Naive thymus-derived CD4-positive, alpha-beta T cell (primary cell): ENCODE measurements at regions not wholly inside any gene's neighbourhood (a gene's known extent, or its start where the extent isn't known, plus 50 kb on each side); places are given as distances from the start of the nearest gene placed in this dataset.
"Not testable (repeated sequence)": the region's sequence is repeated elsewhere in the genome, so short reads cannot be mapped to it uniquely, and the experiment has no call there.

Experiments used
- ATAC-seq: fragments of 150-1000 bp; cut with Tn5 transposase; 2 replicates; pipeline ENCODE4 v1.10.0; 2021; ENCODE audit warnings: mild to moderate bottlenecking, moderate library complexity
- CTCF ChIA-PET: fragments of 350-600 bp; sonication (Branson Sonifier 250); formaldehyde crosslinking; loops from one replicate; lab custom pipeline; 2021; ENCODE audit warnings: antibody characterized with exemption; lab: Charles Lee
- POLR2A ChIA-PET: fragments of 350-600 bp; sonication (Branson Sonifier 250); formaldehyde crosslinking; loops from one replicate; lab custom pipeline; 2021; ENCODE audit warnings: antibody characterized with exemption, inconsistent platforms; lab: Charles Lee
- DNase-seq, 9 donors: peaks; one replicate each; pipeline versions ENCODE4 v3.0.0 to v3.0.0-alpha.2; 2020 to 2022; ENCODE audit warnings: mixed read lengths in 1 of 9
- H3K27ac ChIP-seq: one replicate; pipeline ENCODE4 v1.7.0; 2013; ENCODE audit warnings: mild to moderate bottlenecking, low read depth, low read length, moderate library complexity
- H3K27me3 ChIP-seq, 2 donors: one replicate each; pipeline ENCODE4 v1.7.0; 2013; ENCODE audit warnings: low read length in 2 of 2, mild to moderate bottlenecking in 2 of 2, moderate library complexity in 2 of 2; ENCODE audit not compliant: control insufficient read depth in 2 of 2, insufficient read depth in 2 of 2
- H3K36me3 ChIP-seq, 3 experiments: 1 replicate in 2 of 3; 2 replicates in 1 of 3; pipeline ENCODE4 v1.7.0; 2013; ENCODE audit warnings: low read length in 3 of 3, mild to moderate bottlenecking in 3 of 3, moderate library complexity in 1 of 3; ENCODE audit not compliant: insufficient read depth in 3 of 3, control insufficient read depth in 2 of 3
- H3K4me1 ChIP-seq, 2 donors: one replicate each; pipeline ENCODE4 v1.7.0; 2013; ENCODE audit warnings: low read length in 2 of 2, mild to moderate bottlenecking in 2 of 2, moderate library complexity in 1 of 2; ENCODE audit not compliant: control insufficient read depth in 2 of 2, insufficient read depth in 2 of 2
- H3K4me3 ChIP-seq: 2 replicates; pipeline ENCODE4 v1.7.0; 2013; ENCODE audit warnings: mild to moderate bottlenecking, low read length
- H3K9me3 ChIP-seq, 3 experiments: 1 replicate in 2 of 3; 2 replicates in 1 of 3; pipeline ENCODE4 v1.7.0; 2013; ENCODE audit warnings: low read length in 3 of 3; ENCODE audit not compliant: control insufficient read depth in 2 of 3
- H3K27ac Mint-ChIP-seq, 9 donors: one replicate each; pipeline ENCODE4 v1.8.0; 2020 to 2022; ENCODE audit warnings: mixed read lengths in 9 of 9, mild to moderate bottlenecking in 8 of 9, moderate library complexity in 5 of 9, inconsistent platforms in 2 of 9
- H3K27me3 Mint-ChIP-seq, 5 donors: one replicate each; pipeline ENCODE4 v1.8.0; 2021 to 2022; ENCODE audit warnings: mixed read lengths in 5 of 5, mild to moderate bottlenecking in 1 of 5
- H3K36me3 Mint-ChIP-seq, 5 donors: one replicate each; pipeline ENCODE4 v1.8.0; 2020 to 2022; ENCODE audit warnings: mixed read lengths in 5 of 5, mild to moderate bottlenecking in 3 of 5, inconsistent platforms in 1 of 5
- H3K4me1 Mint-ChIP-seq, 7 donors: one replicate each; pipeline ENCODE4 v1.8.0; 2020 to 2022; ENCODE audit warnings: mixed read lengths in 7 of 7, mild to moderate bottlenecking in 3 of 7, inconsistent platforms in 1 of 7
- H3K4me3 Mint-ChIP-seq, 10 donors: one replicate each; pipeline ENCODE4 v1.8.0; 2020 to 2022; ENCODE audit warnings: mild to moderate bottlenecking in 10 of 10, mixed read lengths in 10 of 10, moderate library complexity in 6 of 10, inconsistent platforms in 2 of 10
- H3K9me3 Mint-ChIP-seq, 11 donors: one replicate each; pipeline ENCODE4 v1.8.0; 2020 to 2022; ENCODE audit warnings: mixed read lengths in 11 of 11, mild to moderate bottlenecking in 4 of 11, inconsistent platforms in 1 of 11, moderate library complexity in 1 of 11
- intact Hi-C, 2 donors: fragments of 100-400 bp; cut with micrococcal nuclease; formaldehyde crosslinking; loops; one replicate each; pipeline ENCODE4 v1.15.1; 2023

DNA sequence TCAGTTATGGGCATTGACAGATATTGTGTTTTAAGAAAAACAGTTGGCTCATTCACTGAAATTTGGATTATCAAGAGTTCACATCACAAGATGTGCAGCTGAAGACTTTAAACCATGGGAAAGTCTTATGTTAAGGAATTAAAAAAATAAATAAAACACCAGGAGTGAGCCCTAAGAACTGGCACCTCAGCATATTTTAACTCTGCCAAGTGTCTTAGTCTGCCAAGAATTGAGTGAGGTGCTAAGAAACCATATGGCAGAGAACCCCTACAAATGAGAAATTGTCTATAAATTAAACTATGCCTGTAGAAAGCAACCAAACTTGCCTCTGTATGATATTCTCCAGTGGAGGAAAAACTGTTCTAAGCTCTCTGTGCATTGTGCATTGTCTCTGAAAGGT is 78.5 kb downstream of the VCY start:
- no peak overlapping the region for H3K27ac ChIP-seq
- no peak overlapping the region for H3K4me3 Mint-ChIP-seq
- CTCF ChIA-PET: no interaction called here

DNA sequence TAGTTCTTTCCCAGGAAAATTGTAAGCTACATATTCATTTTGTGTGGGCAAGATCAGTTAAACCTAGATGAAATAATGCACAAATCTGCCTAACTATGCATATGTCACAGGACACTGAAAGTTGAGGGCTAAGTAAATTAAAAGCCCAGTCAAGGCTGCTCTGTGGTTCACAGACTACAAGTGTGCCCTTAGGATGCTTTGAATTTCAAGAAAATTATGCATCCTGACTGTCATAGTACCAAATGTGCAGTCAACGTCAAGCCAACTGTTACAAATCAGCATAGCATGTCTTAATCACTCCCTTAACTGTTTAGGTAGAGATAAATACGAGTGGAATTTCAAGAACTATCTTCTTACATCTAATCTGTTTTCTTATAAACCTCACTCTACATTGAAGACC is 55.8 kb downstream of the VCY start:
- H3K4me3 Mint-ChIP-seq, H3K4me1 Mint-ChIP-seq, H3K4me3 ChIP-seq, ATAC-seq, H3K36me3 ChIP-seq, H3K27ac Mint-ChIP-seq, H3K9me3 Mint-ChIP-seq, H3K4me1 ChIP-seq, H3K27me3 Mint-ChIP-seq, CTCF ChIA-PET, H3K27ac ChIP-seq, POLR2A ChIA-PET, H3K27me3 ChIP-seq, H3K9me3 ChIP-seq, DNase-seq, H3K36me3 Mint-ChIP-seq, intact Hi-C loops: not testable (repeated sequence)

More for the DNA sequence above, 78.5 kb downstream of the VCY start:
- no peak overlapping the region for H3K4me3 ChIP-seq
- Mint-ChIP-seq H3K27me3 (no peaks in the 10 kb centered on the region), H3K27ac (no peak overlapping the region), H3K4me1 (no peaks in the 10 kb centered on the region), H3K36me3 (no peaks in the 10 kb centered on the region), H3K9me3 (peaks cover 0 to 10% (median 0%) of the 10 kb centered on the region in 11 donors)
- POLR2A ChIA-PET: no interaction called here
- no peaks in the 10 kb centered on the region for H3K9me3 ChIP-seq
- no peaks in the 10 kb centered on the region for H3K27me3 ChIP-seq
- DNase-seq: no peak
- no peaks in the 10 kb centered on the region for H3K4me1 ChIP-seq
- H3K36me3 ChIP-seq: no peaks in the 10 kb centered on the region
- intact Hi-C loops: no loop called here
- ATAC-seq: no peak
